Activated T-helper 17 cell treated with anti-CD3 and anti-CD28 coated beads, Interleukin-2, amount 50 U/mL, for 72 hours (primary cell): ENCODE measurements at regions not wholly inside any gene's neighbourhood (a gene's known extent, or its start where the extent isn't known, plus 50 kb on each side); places are given as distances from the start of the nearest gene placed in this dataset.

Source experiments
- ATAC-seq: fragments of 150-1000 bp; cut with Tn5 transposase; replicated peaks from 2 replicates; pipeline ENCODE4 v1.10.0; 2021; ENCODE audit warnings: mild to moderate bottlenecking, moderate library complexity
- H3K27ac Mint-ChIP-seq: one replicate; pipeline ENCODE4 v1.8.0; 2022; ENCODE audit warnings: mixed read lengths
- H3K27me3 Mint-ChIP-seq: one replicate; pipeline ENCODE4 v1.8.0; 2022; ENCODE audit warnings: mixed read lengths
- H3K36me3 Mint-ChIP-seq: one replicate; pipeline ENCODE4 v1.8.0; 2022; ENCODE audit warnings: low read depth, mild to moderate bottlenecking, mixed read lengths
- H3K4me1 Mint-ChIP-seq: one replicate; pipeline ENCODE4 v1.8.0; 2022; ENCODE audit warnings: mixed read lengths
- H3K4me3 Mint-ChIP-seq: one replicate; pipeline ENCODE4 v1.8.0; 2022; ENCODE audit warnings: mild to moderate bottlenecking, mixed read lengths
- H3K9me3 Mint-ChIP-seq: one replicate; pipeline ENCODE4 v1.8.0; 2022; ENCODE audit warnings: mixed read lengths

GRCh38 chr17:57174591-57174990 is 81.7 kb upstream of the MSI2 start:
- Mint-ChIP-seq H3K27me3 (peaks cover 21% of the 10 kb centered on the region), H3K4me1 (no peaks in the 10 kb centered on the region), H3K9me3 (no peaks in the 10 kb centered on the region), H3K4me3 (no peak overlapping the region), H3K36me3 (no peaks in the 10 kb centered on the region), H3K27ac (no peak overlapping the region)
- no peak for ATAC-seq

- Mint-ChIP-seq H3K27ac (no peak overlapping the region), H3K4me1 (no peaks in the 10 kb centered on the region), H3K4me3 (no peak overlapping the region), H3K36me3 (no peaks in the 10 kb centered on the region), H3K9me3 (no peaks in the 10 kb centered on the region), H3K27me3 (peaks cover 12% of the 10 kb centered on the region)
- ATAC-seq, result peak; percentile 80
Observed at GRCh38 chr17:57178839-57179238, 77.5 kb upstream of the MSI2 start.

- H3K4me1 Mint-ChIP-seq, result no peaks in the 10 kb centered on the region
- H3K27ac Mint-ChIP-seq, result no peak overlapping the region
Observed at GRCh38 chr17:57182621-57183020, 73.7 kb upstream of the MSI2 start.

GRCh38 chr17:57186226-57187019 is 69.9 kb upstream of the MSI2 start:
- H3K36me3 Mint-ChIP-seq, result no peaks in the 10 kb centered on the region
- no peaks in the 10 kb centered on the region for H3K9me3 Mint-ChIP-seq
- no peak overlapping the region for H3K27ac Mint-ChIP-seq
- no peaks in the 10 kb centered on the region for H3K4me1 Mint-ChIP-seq
- no peak overlapping the region for H3K4me3 Mint-ChIP-seq
- no peak for ATAC-seq
- H3K27me3 Mint-ChIP-seq, result peaks cover 7% of the 10 kb centered on the region

More at GRCh38 chr17:57182621-57183020, 73.7 kb upstream of the MSI2 start:
- Mint-ChIP-seq H3K4me3 (no peak overlapping the region), H3K27me3 (peaks cover 3% of the 10 kb centered on the region), H3K36me3 (no peaks in the 10 kb centered on the region), H3K9me3 (no peaks in the 10 kb centered on the region)
- ATAC-seq, result no peak

- Mint-ChIP-seq H3K4me1 (no peaks in the 10 kb centered on the region), H3K27me3 (peaks cover 11% of the 10 kb centered on the region), H3K27ac (no peak overlapping the region), H3K9me3 (no peaks in the 10 kb centered on the region), H3K36me3 (no peaks in the 10 kb centered on the region), H3K4me3 (no peak overlapping the region)
- no peak for ATAC-seq
Observed at GRCh38 chr17:57187391-57187790, 68.9 kb upstream of the MSI2 start.

- no peaks in the 10 kb centered on the region for H3K36me3 Mint-ChIP-seq
- H3K4me3 Mint-ChIP-seq, result no peak overlapping the region
- ATAC-seq, result peak; percentile 98
- no peaks in the 10 kb centered on the region for H3K9me3 Mint-ChIP-seq
- peaks cover 4% of the 10 kb centered on the region for H3K4me1 Mint-ChIP-seq
- peaks cover 7% of the 10 kb centered on the region for H3K27me3 Mint-ChIP-seq
- no peak overlapping the region for H3K27ac Mint-ChIP-seq
Observed at GRCh38 chr17:57195785-57196460, 60.4 kb upstream of the MSI2 start.

- Mint-ChIP-seq H3K9me3 (no peaks in the 10 kb centered on the region), H3K27me3 (no peaks in the 10 kb centered on the region), H3K27ac (no peak overlapping the region), H3K36me3 (no peaks in the 10 kb centered on the region), H3K4me1 (peaks cover 4% of the 10 kb centered on the region), H3K4me3 (no peak overlapping the region)
- no peak for ATAC-seq
Observed at GRCh38 chr17:57197466-57198071, 58.8 kb upstream of the MSI2 start.

GRCh38 chr17:57201481-57201880 is 54.8 kb upstream of the MSI2 start:
- Mint-ChIP-seq H3K9me3 (no peaks in the 10 kb centered on the region), H3K4me3 (no peak overlapping the region), H3K36me3 (no peaks in the 10 kb centered on the region), H3K4me1 (no peaks in the 10 kb centered on the region), H3K27ac (no peak overlapping the region), H3K27me3 (peaks cover 3% of the 10 kb centered on the region)
- no peak for ATAC-seq

GRCh38 chr17:57203040-57203439 is 53.3 kb upstream of the MSI2 start:
- no peak overlapping the region for H3K27ac Mint-ChIP-seq
- no peaks in the 10 kb centered on the region for H3K9me3 Mint-ChIP-seq
- no peaks in the 10 kb centered on the region for H3K4me1 Mint-ChIP-seq
- peaks cover 3% of the 10 kb centered on the region for H3K27me3 Mint-ChIP-seq
- no peaks in the 10 kb centered on the region for H3K36me3 Mint-ChIP-seq
- ATAC-seq, result no peak
- no peak overlapping the region for H3K4me3 Mint-ChIP-seq
